Amygdala (tissue), 56 donors: ENCODE measurements at regions not wholly inside any gene's neighbourhood (a gene's known extent, or its start where the extent isn't known, plus 50 kb on each side); places are given as distances from the start of the nearest gene placed in this dataset.
A peak's percentile ranks its signal among the peaks of the same experiment; 100 is the strongest.
"Not testable (repeated sequence)": the region's sequence is repeated elsewhere in the genome, so short reads cannot be mapped to it uniquely, and the experiment has no call there.

ENCODE experiments used
- DNase-seq, 56 donors: peaks; one replicate each; lab custom pipeline; 2025; lab: John Stamatoyannopoulos, UW

DNA sequence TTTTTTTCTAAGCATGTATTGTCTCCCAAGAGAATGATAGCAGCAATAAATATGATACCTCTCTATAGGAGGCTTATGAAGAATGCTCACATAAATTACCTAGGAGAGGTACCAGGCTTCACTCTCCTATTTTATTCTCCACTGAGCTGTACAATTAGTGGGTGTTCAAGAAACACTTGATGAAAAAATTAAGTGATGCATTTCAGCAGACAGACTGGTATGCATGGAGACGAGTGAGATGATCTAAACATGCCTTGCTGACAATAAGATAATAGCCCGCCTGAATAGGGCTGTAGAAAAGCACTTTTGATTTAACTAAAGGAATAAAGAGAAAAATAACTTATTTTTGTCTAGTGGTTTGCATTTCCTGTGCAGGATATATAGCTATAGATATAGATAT is 1449.7 kb downstream of the GATA3 start:
- DNase-seq = no peak

DNA sequence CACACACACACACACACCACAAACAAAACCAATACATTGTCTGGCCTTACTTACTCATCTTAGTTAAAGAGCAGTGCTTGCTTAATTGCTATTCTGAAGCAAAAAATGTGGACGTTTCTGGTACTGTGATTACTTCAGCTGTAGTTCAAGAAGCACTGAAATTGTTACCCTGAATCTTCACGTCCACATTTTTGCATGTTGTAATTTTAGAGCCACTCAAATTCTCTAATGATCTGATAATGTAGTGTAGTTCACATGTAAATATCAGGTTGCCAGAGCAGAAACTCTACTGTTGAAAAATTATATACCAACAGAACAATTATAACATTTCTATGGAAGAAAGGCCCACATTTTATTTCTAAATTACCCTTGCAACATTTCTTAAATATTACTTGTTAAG is 1451.1 kb downstream of the GATA3 start:
- DNase-seq = no peak

DNA sequence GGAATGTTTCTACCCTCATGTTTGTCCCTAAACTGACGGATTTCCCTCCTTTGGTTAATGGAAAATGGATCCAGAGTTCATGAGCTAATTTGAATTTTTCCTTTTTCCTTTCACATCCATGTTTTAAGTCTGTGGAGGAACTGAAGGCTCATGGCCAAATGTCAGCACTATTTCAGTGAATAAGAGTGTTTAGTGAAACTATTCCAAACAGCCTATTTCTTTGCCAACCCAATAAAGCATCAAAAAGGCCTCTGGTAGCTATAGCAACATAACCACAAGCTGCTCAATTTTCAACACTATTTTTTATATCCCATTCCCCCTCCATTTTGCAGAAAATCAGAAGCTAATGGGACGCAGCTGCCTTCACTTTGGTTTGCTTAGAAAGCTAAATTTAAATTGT is 1454.1 kb downstream of the GATA3 start:
- DNase-seq = no peak

DNA sequence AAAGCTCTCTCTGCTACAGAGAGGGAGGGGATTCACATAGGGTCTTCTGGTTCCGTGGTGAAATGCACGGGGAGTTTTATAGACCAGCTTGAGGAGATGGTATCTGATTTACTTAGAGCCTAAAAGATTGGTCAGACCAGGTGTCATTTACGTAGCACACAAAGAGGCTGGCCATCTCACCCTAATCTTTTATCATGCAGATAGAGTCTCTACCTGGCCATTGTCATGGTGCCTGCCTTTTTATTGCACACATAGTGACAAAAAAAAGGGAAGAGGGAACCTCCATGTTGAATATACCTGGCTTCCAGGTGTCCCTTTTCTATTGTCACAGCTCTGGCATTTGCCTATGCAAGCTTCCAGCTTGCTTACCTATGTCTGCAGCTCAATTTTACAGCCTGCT is 1456.1 kb downstream of the GATA3 start:
- DNase-seq = no peak

DNA sequence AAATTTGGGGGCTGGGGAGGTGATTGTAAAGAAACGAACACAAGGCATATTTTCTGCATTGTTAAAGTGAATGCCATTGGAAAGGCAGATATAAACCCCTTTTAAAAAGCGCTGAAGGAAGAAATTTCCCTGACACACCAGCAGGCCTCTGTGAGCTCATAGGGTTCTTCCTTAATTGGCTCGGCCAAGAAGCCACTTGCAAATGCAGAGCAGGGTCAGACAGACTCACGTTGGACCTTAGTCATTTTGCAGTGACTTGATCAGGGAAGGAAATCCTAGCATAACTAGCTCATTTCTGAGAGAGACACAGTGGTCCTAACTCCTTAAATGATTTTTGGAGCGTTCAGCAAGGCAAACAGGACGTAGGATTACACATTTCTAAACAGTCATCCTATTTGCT is 1461.4 kb downstream of the GATA3 start:
- no peak for DNase-seq

DNA sequence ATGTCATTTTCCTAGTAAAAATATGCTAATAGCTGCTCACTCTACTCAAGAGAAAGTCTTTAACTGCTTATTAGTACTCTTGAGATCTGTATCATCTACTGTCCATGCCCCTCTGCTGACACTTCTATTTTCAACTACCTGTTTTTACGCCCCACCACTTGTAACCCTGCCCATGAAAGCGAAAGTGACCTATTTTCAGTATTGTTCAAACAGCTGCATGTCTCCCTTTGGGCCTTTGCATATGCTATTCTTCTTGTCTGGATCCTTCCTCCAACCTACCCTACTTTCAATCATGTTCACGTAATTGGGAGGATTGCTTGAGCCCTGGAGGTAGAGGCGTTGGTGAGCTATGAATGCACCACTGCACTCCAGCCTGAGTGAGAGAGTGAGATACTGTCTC is 1481.3 kb downstream of the GATA3 start:
- DNase-seq = no peak

GRCh38 chr10:9545073-9545472 is 1472.6 kb upstream of the CELF2 start:
- DNase-seq = no peak

DNA sequence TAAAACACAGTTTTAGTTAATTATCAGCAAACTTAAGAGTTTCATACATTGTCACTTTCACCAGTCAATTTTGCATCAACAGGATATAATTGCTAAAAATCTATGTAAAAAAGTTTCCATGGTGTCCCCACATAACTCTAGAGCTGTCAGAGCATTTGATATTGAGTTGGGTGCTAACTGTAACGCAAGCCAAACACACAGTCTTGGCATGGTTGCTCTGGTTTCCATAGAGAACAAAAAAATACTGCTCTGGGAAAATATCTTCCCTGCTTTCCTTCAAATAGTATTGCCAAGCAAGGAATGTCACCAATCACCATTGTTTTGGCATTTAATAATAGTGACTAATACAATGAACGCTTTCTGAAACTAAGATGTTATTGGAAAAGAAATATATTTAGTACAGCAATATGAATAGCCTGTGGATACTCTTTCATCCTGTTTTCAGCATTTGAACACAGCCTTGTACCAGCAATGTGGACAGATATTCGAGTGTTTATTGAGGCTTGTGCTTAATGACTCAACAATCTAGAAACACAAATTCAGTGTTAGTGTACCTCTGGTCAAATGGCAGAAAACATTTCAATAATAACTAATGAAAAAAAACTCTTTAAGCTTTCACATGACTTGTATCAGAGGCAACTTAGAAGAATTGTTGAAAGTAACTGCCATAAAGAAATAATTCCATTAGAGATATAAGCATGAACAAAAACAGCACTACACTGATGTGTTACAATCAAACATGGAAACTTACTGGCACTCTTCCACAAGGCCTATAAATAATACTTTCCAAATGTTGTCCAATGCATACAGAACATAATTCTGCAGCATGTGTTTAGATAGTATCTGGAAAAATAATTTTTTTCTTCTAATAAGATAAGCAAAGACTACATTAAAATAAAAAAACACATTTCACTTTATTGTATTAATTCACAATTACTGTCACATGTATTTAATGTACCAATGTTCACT is 1469.5 kb upstream of the CELF2 start:
- no peak for DNase-seq

DNA sequence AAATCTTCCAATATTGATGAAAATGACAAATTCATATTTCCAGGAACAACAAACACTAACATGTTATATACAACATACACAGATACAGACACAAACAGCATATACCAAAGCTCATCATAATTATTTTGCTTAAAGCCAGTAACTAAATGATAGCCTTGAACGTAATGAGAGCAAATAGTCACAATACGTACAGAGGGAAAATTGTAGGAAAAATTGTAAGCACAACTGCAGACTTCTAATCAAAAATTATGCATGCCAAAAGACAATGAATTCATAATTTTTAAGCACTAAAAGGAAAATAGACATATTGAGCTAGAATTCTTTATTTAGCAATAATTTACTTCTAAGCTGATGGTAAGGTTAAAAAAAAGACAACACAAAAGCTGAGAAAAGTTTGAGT is 1466.9 kb upstream of the CELF2 start:
- no peak for DNase-seq

DNA sequence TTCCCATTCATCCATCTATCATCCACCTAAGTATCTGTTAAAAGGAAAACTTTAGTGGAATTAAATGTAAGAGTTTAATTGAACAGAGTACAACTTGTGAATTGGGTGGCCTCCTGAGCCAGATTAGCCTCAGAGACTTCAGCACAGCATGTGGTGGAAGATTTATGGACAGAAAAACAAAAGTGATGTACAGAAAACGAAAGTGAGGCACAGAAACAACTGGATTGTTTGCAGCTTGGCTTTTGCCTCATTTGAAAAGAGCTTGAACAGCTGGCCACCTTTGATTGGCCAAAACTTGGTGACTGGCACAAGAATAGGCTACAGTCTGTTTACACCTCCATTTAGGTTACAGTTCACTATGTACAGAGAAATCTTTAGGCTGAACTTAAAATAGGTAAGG is 1463.4 kb upstream of the CELF2 start:
- DNase-seq = no peak

- no peak for DNase-seq
These were observed 1456.7 kb upstream of the CELF2 start for GRCh38 chr10:9560976-9561375.

- DNase-seq = no peak
These were observed 1455.7 kb upstream of the CELF2 start for GRCh38 chr10:9561821-9562505.

- no peak for DNase-seq
These were observed 1439.9 kb upstream of the CELF2 start for GRCh38 chr10:9577746-9578145.

GRCh38 chr10:9579110-9579705 is 1438.5 kb upstream of the CELF2 start:
- DNase-seq = no peak

DNA sequence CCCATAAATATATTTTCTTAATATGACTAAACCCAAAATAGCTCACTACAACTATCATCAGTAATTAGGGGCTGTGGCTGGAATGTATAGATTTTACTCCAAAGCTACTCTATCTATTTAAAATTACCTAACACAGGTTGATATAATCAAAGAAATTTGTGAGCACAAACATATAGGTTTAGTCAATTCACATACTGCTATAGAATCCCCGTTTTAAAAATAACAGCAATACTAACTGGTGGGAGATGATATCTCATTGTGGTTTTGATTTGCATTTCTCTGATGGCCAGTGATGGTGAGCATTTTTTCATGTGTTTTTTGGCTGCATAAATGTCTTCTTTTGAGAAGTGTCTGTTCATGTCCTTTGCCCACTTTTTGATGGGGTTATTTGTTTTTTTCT is 1434.9 kb upstream of the CELF2 start:
- DNase-seq = not testable (repeated sequence)

DNA sequence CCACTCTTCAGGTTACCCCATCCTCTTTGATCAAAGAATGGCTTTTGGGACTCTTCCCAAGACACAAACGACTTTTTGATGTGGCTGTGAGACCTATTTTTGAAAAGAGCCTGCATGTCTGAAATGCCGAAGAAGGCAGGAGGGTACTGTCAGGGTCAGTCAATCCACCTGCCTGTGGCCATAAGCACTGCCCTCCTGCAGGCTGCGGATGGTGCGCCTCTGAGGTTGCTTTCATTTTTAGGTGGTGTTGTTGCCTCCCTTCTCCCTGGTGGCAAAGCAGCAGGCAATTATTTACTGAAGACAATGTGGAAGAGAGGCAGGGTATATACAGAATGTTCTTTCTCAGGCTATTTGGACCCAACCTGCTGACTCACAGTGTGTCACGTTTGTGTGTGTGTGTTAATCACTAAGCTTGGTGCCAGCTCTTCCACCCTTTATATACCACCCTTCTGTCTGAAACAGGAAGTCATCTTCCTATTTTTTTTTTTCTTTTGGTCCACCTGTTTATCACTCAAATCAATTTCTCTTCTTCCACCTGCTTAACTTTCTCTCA is 1421.2 kb upstream of the CELF2 start:
- DNase-seq = peak in 5 of 56 donors; percentile 1 to 24 (median 5)

- DNase-seq = no peak
These were observed 1414.7 kb upstream of the CELF2 start for GRCh38 chr10:9602998-9603397.

DNA sequence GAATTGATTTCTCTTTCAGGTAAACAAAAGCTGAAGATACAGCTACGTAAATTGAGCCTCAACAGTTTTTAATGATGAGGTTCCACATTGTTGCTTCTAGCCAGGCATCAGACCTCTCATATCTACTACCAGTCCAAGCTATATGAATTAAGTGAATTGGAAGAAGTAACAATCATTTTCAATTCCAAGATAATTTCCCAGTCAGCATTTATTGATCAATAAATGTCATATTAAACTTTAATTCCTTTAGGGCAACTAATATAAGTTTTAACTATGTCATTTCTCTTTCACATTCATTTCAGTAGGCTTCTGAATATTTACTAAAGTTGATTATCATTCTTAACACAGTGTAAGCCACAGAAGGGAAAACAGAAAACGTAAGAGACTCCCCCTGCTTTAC is 1413.7 kb upstream of the CELF2 start:
- no peak for DNase-seq

DNA sequence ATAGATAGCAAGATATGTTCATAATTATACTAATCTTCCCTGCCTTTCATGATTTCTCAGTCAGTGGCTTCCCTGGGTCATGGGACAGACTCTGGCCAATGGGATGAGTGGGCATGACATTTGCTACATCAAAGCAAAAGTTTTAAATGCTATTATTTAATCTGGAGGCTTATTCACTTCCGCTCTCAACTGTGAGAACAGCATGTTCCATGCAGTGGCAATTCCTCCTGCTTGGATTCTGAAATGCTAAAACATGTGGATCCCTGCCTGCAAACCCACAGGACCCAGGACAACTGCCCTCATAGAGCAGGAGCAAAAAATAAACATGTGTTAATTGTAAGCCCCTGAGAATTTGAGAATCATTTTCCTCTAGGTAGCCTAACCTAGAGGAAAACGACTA is 1412.4 kb upstream of the CELF2 start:
- DNase-seq = no peak

- DNase-seq = no peak
These were observed 1409.1 kb upstream of the CELF2 start for GRCh38 chr10:9608602-9609001.
